Stomach (tissue), 8 donors: ENCODE measurements at regions not wholly inside any gene's neighbourhood (a gene's known extent, or its start where the extent isn't known, plus 50 kb on each side); places are given as distances from the start of the nearest gene placed in this dataset.
A peak's percentile ranks its signal among the peaks of the same experiment; 100 is the strongest.

ENCODE experiments used
- DNase-seq, 2 donors: peaks; one replicate each; pipeline versions ENCODE4 v3.0.0 to v3.0.0-alpha.2; 2013 to 2019
- H3K27ac ChIP-seq, 5 donors: fragments of 200-600 bp in 4 of 5; sonication (generic) in 4 of 5; one replicate each; pipeline ENCODE4 v1.5.1; 2013 to 2019; ENCODE audit warnings: mild to moderate bottlenecking in 1 of 5, moderate library complexity in 1 of 5
- H3K27me3 ChIP-seq, 3 donors: fragments of 200-600 bp; sonication (generic); one replicate each; pipeline ENCODE4 v1.5.1; 2017 to 2019; ENCODE audit warnings: mixed run types in 1 of 3
- H3K36me3 ChIP-seq, 4 donors: fragments of 200-600 bp; sonication (generic); 1 replicate in 3 of 4; 2 replicates in 1 of 4; pipeline ENCODE4 v1.5.1; 2016 to 2019
- H3K4me1 ChIP-seq, 4 donors: fragments of 200-600 bp; sonication (generic); one replicate each; pipeline ENCODE4 v1.5.1; 2016 to 2019
- H3K4me3 ChIP-seq, 4 donors: fragments of 200-600 bp; sonication (generic) in 3 of 4; one replicate each; pipeline ENCODE4 v1.5.1; 2016 to 2019; ENCODE audit warnings: mild to moderate bottlenecking in 1 of 4
- H3K9me3 ChIP-seq, 4 donors: fragments of 200-600 bp; sonication (generic); one replicate each; pipeline ENCODE4 v1.5.1; 2016 to 2019
- CTCF ChIP-seq, 7 experiments: fragments of 450-650 bp in 4 of 7; fragments of 200-600 bp in 3 of 7; sonication (generic) in 3 of 7; IDR thresholded peaks; one replicate each; pipeline ENCODE4 v1.5.1; 2016 to 2019; ENCODE audit warnings: antibody characterized with exemption in 7 of 7, control low read depth in 2 of 7, mild to moderate bottlenecking in 1 of 7
- EP300 ChIP-seq: sonication (generic); formaldehyde crosslinking; IDR thresholded peaks from one replicate; pipeline ENCODE4 v1.6.1; 2017; ENCODE audit warnings: antibody characterized with exemption
- POLR2A ChIP-seq, 4 donors: fragments of 450-650 bp; IDR thresholded peaks; one replicate each; pipeline ENCODE4 v1.6.1; 2016; ENCODE audit warnings: antibody characterized with exemption in 4 of 4, control low read depth in 2 of 4, mild to moderate bottlenecking in 1 of 4, moderate library complexity in 1 of 4
- POLR2AphosphoS5 ChIP-seq, 3 donors: sonication (generic); formaldehyde crosslinking; IDR thresholded peaks; one replicate each; pipeline ENCODE4 v1.6.1; 2016; ENCODE audit warnings: antibody characterized with exemption in 3 of 3
- WGBS, 5 donors: extraction: QIAGEN DNeasy Blood & Tissue Kit in 3 of 5; methylation state at CpG; one replicate each; pipeline versions ENCODE4 v1.1.5 to v1.1.7; 2013 to 2018; 5-methylcytosine and 5-hydroxymethylcytosine counted together
- intact Hi-C: fragments of 100-400 bp; cut with DNase I; formaldehyde crosslinking; loops from one replicate; pipeline ENCODE4 v1.15.1; 2023; ENCODE audit warnings: low total_unique reads
- donor health status: healthy with polysubstance abuse.
- donor health status: Bipolar disorder and iron deficiency.
- donor health status: healthy.

DNA sequence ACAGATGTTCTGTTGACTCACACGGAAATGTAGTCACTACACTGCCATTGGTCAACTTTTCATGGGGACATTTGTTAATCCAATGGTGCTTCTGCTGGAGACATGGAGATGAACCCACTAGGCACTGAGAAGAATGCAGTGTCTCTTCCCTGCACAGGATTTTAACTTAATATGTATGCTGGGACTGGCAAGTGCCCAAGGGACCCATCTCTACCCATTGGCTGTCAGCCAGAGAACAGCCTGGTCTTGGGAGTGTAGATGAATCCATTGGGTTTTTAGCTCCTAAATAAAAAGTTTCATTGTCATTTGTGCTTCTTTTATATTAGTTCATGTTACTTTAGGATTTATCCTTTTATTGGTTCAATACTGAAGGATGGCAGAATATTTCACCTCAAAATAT lies 195.8 kb upstream of the CDH6 start:
- H3K27me3 ChIP-seq: no peaks in the 10 kb centered on the region
- H3K27ac ChIP-seq: no peak overlapping the region
- no peaks in the 10 kb centered on the region for H3K36me3 ChIP-seq
- H3K4me3 ChIP-seq: no peak overlapping the region
- H3K9me3 ChIP-seq: peaks cover 0 to 3% (median 0%) of the 10 kb centered on the region in 4 donors
- WGBS, 5 donors: 56 to 83% (median 78%) methylated on average over 1 of the region's 1 CpG
- intact Hi-C loops: no loop called here
- no peak for TF ChIP-seq CTCF (IDR thresholded peaks at IDR 0.05)
- no peak for TF ChIP-seq EP300
- no peak for TF ChIP-seq POLR2A (IDR thresholded peaks at IDR 0.05)
- no peak for TF ChIP-seq POLR2AphosphoS5 (IDR thresholded peaks at IDR 0.05)
- no peak for DNase-seq
- no peaks in the 10 kb centered on the region for H3K4me1 ChIP-seq

GRCh38 chr5:30994902-30995301 lies 198.6 kb upstream of the CDH6 start:
- no peaks in the 10 kb centered on the region for H3K9me3 ChIP-seq
- DNase-seq: peak in 1 of 2 donors; percentile 3
- TF ChIP-seq POLR2AphosphoS5 (IDR thresholded peaks at IDR 0.05): no peak
- TF ChIP-seq EP300: no peak
- TF ChIP-seq POLR2A (IDR thresholded peaks at IDR 0.05): no peak
- no peak for TF ChIP-seq CTCF (IDR thresholded peaks at IDR 0.05)
- no peak overlapping the region for H3K27ac ChIP-seq
- no peaks in the 10 kb centered on the region for H3K27me3 ChIP-seq
- no peak overlapping the region for H3K4me3 ChIP-seq
- WGBS, 5 donors: 73 to 82% (median 81%) methylated on average over 3 of the region's 3 CpGs
- no peaks in the 10 kb centered on the region for H3K36me3 ChIP-seq
- intact Hi-C loops: no loop called here
- H3K4me1 ChIP-seq: no peaks in the 10 kb centered on the region

- DNase-seq: no peak
- intact Hi-C loops: no loop called here
- H3K27ac ChIP-seq: no peak overlapping the region
- no peak overlapping the region for H3K4me3 ChIP-seq
- 85 to 91% (median 88%) methylated on average over 4 of the region's 4 CpGs for WGBS, 5 donors
- TF ChIP-seq POLR2AphosphoS5 (IDR thresholded peaks at IDR 0.05) (no peak), EP300 (no peak), POLR2A (IDR thresholded peaks at IDR 0.05) (no peak), CTCF (IDR thresholded peaks at IDR 0.05) (no peak)
- no peaks in the 10 kb centered on the region for H3K4me1 ChIP-seq
- H3K36me3 ChIP-seq: no peaks in the 10 kb centered on the region
- H3K27me3 ChIP-seq: no peaks in the 10 kb centered on the region
- H3K9me3 ChIP-seq: no peaks in the 10 kb centered on the region
Observed at GRCh38 chr5:30994176-30994575, 199.3 kb upstream of the CDH6 start.

GRCh38 chr5:30991462-30991861 lies 202.0 kb upstream of the CDH6 start:
- intact Hi-C loops: no loop called here
- no peak for DNase-seq
- Histone ChIP-seq H3K36me3 (no peaks in the 10 kb centered on the region), H3K27ac (no peak overlapping the region), H3K4me3 (no peak overlapping the region), H3K4me1 (no peaks in the 10 kb centered on the region), H3K27me3 (no peaks in the 10 kb centered on the region), H3K9me3 (no peaks in the 10 kb centered on the region)
- 46 to 78% (median 71%) methylated on average over 5 of the region's 5 CpGs for WGBS, 5 donors
- no peak for TF ChIP-seq POLR2A (IDR thresholded peaks at IDR 0.05)
- no peak for TF ChIP-seq CTCF (IDR thresholded peaks at IDR 0.05)
- TF ChIP-seq POLR2AphosphoS5 (IDR thresholded peaks at IDR 0.05): no peak
- TF ChIP-seq EP300: no peak

DNA sequence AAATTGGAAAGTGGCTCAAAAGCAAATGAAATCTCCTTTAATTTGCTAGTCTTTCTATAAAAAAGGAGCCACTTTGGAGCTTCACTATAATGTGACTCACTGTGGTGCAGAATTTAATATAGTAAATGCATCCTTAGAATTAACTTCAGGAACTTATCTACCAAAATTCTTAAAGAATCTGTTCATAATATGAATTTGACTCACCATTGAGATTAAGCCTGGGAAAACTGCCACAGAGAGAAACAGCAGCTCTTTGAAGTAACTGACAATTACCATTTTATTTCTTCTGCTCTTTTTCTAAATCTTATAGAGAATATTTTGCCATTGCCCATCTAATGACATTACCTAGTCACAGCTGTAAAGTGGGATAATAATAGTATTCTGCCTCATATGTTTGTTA lies 211.9 kb upstream of the CDH6 start:
- H3K4me3 ChIP-seq: no peak overlapping the region
- H3K9me3 ChIP-seq: no peaks in the 10 kb centered on the region
- no peaks in the 10 kb centered on the region for H3K36me3 ChIP-seq
- H3K4me1 ChIP-seq: no peaks in the 10 kb centered on the region
- no peak overlapping the region for H3K27ac ChIP-seq
- no peaks in the 10 kb centered on the region for H3K27me3 ChIP-seq
- no peak for TF ChIP-seq EP300
- no peak for TF ChIP-seq POLR2A (IDR thresholded peaks at IDR 0.05)
- TF ChIP-seq CTCF (IDR thresholded peaks at IDR 0.05): no peak
- no peak for TF ChIP-seq POLR2AphosphoS5 (IDR thresholded peaks at IDR 0.05)
- intact Hi-C loops: no loop called here
- no peak for DNase-seq
